Limb (tissue), 2 donors: ENCODE measurements at regions not wholly inside any gene's neighbourhood (a gene's known extent, or its start where the extent isn't known, plus 50 kb on each side); places are given as distances from the start of the nearest gene placed in this dataset.
"Not testable (repeated sequence)": the region's sequence is repeated elsewhere in the genome, so short reads cannot be mapped to it uniquely, and the experiment has no call there.

Experiments
- DNase-seq, 2 donors: peaks; one replicate each; pipeline ENCODE4 v3.0.0-alpha.2; 2016; ENCODE audit errors: extremely low spot score in 2 of 2

DNA sequence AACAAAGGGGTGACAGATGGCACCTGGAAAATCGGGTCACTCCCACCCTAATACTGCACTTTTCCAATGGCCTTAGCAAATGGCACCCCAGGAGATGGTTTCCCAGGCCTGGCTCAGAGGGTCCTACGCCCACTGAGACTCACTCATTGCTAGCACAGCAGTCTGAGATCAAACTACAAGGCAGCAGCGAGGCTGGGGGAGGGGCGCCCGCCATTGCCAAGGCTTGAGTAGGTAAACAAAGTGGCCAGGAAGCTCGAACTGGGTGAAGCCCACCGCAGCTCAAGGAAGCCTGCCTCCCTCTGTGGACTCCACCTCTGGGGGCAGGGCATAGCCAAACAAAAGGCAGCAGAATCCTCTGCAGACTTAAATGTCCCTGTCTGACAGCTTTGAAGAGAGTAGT is 467.2 kb downstream of the EPHA7 start:
- DNase-seq, result not testable (repeated sequence)

DNA sequence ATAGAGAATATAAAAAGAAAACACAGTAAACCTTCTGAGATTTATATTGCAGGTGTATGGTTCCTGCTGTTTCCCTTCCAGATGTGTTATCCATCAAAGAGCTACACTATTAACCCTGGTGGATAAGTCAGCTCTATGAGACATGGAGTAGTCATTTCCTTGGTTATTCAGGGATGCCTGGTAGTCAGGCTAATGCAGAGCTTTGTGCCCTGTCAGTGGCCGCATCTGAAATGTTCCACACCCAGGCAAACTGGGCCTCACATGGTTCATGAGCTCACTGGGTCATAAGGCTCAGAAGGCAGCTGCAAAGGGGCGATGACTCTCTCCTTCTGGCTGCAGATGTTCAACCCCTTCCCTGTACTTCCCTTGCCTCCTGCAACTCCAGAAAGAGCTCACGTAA is 473.6 kb downstream of the EPHA7 start:
- DNase-seq, result no peak

DNA sequence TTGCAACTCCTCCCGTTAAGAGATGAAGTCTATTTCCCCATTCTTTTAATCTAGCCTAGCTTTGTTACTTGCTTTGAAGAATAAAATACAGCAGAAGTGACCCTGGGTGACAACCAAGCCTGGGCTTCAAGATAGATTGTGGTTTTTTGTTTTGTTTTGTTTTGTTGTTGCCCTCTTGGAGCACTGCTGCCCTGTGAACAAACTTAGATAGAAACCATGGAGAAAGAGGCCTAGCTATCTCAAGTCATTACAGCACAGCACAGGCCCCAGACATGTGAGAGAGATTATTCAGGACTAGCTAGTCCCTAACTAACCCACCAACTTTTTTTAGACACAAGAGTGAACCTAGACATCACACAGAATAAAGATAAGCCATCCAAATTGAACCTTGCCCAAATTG is 475.2 kb downstream of the EPHA7 start:
- DNase-seq, result no peak

DNA sequence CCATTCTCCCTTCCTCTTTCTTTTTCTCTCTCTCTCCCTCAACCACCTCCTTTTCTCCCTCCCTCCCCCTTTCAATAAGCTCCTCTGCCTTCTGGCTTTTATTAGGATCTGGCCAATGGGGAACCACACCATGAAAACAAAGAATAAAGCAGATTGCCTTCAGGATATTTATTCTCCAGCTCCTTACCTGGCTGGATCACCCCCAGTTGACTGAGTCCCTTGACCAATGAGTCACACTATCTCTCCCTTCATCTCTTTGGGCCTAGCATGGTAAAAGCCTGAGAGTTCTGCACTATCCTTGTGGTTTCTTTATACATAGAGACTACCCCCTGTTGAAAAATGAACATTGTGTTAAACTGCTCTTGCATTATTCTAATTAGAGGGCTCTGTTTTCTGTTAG is 476.8 kb downstream of the EPHA7 start:
- no peak for DNase-seq

DNA sequence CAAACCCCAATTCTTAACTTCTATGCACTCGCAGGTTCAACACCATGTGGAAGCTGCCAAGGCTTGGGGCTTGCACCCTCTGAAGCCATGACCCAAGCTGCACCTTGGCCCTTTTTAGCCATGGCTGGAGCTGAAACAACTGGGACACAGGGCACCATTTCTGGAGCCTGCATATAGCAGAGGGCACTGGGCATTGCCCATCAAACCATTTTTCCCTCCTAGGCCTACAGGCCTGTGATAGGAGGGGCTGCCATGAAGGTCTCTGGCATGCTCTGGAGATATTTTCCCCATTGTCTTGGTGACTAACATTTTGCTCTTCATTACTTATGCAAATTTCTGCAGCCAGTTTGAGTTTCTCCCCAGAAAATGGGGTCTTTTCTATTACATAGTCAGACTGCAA is 484.7 kb downstream of the EPHA7 start:
- DNase-seq, result no peak

DNA sequence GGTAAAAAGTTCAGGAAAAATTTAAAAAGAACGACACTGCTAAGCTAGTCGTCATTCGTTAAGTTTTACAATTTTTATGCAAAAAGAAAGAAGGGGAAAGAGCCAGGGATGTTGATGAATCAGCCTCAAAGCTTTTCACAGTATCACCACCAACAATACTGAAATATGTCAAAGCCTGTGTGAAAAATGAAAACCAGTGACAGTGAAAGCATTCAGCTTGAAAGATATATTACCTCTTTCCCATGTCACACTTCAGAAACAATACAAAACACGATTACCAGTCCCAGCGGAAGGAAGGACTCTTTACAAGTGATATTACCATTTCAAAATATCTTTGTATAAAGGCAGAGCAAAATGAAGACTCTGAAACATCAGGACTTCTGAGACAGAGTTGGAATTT is 489.2 kb downstream of the EPHA7 start:
- no peak for DNase-seq

DNA sequence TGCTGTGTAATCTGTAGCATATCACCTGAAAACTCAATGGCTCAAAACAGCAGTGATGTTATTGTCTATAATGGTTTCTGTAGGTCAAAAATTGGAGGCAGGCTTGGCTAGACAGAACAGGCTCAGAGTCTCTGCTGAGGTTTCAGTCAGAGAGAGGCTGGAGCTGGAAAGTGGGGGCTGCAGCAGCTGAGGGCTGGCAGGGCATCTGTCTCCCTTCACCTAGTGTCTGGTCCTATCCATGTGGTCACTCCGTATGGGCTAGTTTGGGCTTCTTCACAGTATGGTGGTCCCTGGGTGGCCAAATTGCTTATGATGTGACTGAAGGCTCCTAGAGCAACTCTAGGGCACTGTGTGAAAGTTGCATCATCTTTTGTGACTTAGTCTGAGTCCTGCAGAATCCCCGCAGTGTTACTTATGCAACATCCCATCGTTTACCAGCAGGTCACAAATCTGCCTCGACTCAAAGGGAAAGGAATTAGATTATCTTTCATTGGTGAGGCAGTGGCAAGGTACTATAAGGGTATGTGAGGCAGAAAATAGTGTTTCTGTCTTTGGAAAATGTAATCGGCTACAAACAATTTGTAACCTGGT is 497.0 kb downstream of the EPHA7 start:
- DNase-seq, result no peak

DNA sequence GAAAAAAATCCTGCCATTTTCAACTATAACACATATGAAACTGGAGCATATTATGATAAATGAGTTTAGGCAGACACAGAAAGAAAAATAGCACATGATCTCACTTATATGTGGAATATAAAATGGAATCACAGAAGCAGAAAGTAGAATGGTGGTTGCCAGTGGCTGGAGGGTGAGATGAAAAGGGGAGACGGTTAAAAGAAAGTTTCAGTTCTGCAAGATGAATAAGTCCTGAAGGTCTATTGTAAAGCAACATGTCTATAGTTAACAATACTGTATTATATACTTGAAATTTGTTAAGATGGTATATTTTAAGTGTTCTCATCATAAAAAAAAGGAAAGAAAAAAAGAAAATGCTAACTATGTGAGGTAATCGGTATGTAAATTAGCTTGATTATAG is 503.9 kb downstream of the EPHA7 start:
- DNase-seq, result no peak

DNA sequence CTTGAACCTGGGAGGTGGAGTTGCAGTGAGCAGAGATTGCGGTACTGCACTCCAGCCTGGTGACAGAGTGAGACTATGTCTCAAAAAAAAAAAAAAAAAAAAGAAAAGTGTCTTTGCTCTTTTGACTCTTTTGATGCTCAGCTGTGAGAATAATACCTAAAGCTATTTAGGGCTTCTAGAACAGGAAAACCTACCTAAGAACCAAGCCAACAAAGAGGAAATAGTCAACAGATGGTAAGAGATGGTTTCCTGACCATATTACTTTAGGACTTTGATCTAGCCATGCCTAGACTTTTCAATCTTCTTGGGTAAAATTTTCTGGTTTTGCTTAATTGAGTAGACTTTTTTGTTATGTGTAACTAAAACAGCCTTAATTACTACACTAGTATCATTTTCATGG is 508.1 kb downstream of the EPHA7 start:
- DNase-seq, result no peak

DNA sequence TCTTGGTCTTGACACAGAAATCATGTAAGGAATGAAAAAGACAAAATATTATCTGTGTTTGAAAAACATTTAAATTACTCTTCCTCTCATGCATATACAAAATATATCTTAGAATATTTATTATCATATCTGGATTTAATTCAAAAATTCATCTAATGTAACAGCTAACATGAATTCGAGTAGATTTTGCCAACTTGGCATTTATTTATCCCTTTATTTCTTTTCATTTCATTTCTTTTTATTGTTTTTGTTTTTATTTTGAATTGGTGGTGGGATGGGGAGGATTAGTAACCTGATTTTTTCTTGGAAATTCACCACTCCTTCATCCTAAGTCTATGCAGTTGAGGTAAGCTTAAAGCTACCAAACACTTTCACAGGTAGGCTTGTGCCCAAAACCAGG is 508.7 kb downstream of the EPHA7 start:
- DNase-seq, result no peak

DNA sequence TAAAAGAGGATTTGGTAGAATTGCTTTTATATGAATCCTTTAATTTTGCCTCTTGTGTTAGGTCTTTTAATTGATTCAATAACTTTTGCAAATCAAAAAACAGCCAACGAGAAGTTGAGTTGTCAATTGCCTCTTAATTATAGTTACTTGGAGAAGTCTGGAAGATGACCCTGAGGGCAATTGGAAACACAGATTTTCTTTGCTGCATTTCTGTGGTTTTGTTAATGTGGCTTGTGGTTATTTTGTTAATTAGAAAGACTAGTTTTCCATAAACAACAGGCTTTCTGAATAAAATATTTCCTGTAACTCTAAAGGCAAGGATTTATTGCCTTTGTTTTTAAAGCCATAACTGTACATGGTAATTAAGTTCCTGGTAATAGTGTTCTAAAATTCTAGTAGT is 513.0 kb downstream of the EPHA7 start:
- DNase-seq, result no peak

DNA sequence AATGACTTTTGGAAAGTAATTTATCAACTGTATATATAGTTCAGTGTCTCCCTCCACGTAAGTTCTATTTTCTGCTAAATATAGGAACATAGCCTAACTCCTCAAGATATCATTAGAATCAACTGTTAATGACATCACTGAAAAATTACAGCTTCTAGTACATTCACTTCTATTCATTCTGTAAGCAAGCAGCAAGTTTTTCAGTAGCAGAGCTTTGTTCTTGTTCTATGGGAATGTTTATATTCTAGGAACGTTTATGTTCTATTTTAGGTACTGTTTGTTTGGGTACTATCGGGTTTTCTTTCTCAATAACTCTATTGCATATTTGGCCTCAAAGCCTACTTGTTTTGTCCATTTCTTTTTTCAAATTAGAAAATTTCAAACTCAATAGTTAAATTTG is 525.6 kb downstream of the EPHA7 start:
- no peak for DNase-seq

DNA sequence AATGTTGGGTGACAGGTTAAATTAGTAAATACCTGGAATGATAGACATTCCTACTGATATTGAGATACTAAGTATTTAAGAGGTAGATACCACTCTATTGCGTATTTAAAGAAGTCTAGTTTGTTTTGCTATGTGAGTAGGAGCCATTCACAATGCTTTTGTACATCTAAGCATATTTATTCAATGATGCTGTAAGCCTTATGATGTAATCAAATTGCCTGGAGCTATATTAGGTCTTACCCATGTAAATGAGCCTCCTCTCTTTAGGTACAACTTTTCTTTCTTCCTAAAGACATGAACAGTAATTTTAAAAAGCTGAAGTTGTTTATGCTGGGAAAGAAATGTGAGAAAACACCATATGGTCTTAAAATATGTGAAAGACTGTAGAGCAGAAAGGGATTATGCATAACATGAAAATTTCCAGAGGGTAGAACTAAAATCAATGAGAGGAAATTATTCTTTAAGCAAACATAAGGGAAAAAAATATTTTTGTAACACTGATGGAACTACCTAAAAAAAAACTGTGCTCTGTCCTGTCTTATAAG is 526.7 kb downstream of the EPHA7 start:
- no peak for DNase-seq

DNA sequence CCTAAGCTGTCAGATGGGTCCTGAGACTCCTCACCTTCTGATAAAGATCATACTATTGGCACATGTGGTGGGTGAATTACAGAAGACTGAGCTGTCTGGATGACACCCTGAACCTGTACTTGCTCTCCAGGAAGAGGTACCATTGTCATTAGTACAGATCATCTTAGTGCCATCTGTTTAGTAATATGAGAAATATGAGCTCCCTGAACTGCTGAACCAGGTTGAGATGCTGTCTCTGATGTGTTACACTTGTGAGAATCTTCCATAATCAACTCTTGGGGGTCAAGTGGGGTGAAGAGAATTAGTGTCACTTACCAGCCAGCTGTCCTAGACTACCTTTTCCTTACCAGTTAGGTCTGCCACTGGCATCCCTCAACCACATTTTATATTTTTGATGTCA is 531.0 kb downstream of the EPHA7 start:
- no peak for DNase-seq

DNA sequence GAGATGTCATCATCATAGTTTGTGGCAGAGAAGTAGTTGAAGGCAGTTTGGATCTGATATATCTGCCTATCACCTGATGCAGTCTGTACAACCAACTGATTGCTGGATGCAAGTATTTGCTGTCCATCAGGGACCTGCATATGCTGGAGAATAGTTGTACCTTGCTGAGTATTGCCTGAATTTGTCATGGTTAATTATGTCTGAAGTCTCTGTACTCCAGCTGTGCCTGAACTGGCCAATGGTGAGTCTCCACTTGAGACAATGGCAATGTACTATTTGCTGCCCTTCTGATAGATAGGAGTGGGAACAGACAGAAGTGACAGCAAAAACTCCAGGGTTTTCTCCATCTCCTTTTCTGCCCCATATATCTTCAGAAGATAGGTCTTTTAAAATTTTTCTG is 531.5 kb downstream of the EPHA7 start:
- DNase-seq, result no peak

DNA sequence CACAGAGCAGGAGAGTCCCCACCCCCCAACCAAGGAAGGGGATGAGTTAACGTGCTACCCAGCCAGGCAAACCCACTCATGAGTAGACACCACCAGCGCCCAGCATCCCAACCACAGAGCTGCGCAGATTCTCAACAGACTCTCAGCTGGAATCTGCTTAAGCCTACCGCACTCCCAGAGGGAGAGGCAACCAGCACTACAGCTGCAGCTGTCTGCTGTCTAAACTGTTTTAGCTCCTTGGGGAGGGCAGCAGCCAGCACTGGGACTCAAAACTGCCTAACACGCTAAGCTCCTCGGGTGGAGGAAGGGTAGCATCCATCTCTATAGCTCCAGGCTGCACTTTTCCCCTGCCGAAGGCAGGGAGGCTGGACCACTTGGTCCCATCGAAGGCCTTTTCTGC is 539.8 kb downstream of the EPHA7 start:
- DNase-seq, result no peak

DNA sequence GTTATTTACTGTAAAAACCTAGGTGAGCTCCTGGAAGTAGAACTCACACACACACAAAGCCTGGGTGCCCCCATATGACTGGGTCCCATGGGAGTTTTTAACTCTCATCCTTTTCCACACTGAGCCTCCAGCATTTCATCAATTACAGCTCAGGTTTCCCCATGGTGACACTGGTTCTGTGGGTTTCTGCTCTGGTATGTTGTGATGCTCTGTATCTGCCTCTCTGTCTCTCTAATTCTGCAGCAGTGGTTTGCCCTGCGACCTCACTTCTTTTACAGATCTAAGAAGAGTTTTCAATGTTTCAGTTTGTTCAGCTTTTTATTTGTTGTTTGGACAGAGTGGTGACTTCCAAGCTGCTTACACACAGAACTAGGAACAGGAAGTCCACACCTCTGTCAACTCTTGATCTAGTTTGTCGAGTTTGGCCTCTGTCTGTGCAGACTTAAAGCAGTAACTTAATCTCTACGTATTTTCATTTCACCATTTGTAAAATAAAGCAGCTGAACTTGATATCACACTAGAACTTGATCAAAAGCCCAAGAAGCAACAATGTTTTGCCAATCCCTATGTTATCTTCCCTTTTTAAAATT is 554.3 kb downstream of the EPHA7 start:
- DNase-seq, result no peak

DNA sequence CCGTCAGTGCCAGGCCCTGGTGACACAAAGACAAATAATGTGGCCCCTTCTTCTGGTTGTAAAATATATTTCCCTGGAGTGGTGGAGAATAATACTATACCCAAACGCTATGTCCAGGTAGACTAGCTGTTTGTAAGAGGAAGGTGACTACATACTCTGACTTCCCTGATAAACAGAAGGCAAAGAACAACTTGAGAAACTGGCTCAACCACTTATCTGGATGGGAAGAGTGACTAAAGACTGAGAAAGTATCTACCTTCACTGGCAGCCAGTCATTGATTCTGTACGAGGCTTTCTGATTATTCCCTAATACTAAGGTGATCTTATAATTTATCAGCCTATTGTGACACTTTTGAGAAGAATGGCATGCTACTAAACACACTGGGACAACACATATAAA is 569.7 kb downstream of the EPHA7 start:
- no peak for DNase-seq

DNA sequence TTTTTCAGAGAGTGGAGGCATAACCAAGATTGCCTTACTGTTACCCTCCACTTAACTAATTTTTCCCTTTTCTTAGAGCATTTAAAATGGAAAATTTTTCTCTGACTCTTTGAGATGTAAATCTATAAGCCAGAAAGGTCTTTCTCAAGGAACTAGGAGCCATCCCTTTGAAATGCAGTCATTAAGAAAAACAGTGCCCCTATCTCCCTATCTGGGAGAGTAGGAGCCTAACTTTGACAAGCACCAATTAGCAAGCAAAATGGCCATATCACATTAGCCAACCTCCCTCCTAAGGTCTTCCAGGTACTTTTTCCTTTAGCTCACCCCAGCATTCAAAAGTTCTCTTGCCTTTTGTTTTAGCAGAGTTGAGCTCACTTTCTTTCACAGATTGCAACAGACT is 570.5 kb downstream of the EPHA7 start:
- DNase-seq, result no peak

DNA sequence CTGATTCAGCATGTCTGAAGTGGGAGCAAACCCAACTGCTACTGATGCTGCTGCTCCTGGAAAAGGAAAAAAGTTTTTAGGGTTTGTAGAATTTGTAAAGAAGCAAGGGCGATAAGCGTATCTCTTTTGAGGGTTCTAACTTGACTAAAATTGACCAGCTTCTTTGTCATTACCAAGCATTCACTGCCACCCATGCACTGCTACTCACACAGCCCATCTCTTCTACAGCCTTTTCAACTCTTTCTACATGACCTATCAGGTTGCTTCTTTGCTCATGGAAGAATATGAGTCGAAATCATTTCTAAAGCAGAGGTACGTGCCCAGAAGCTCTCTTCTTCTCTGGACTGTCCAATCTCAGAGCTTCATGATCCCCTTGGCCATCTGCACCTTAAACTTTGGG is 570.9 kb downstream of the EPHA7 start:
- DNase-seq, result no peak

DNA sequence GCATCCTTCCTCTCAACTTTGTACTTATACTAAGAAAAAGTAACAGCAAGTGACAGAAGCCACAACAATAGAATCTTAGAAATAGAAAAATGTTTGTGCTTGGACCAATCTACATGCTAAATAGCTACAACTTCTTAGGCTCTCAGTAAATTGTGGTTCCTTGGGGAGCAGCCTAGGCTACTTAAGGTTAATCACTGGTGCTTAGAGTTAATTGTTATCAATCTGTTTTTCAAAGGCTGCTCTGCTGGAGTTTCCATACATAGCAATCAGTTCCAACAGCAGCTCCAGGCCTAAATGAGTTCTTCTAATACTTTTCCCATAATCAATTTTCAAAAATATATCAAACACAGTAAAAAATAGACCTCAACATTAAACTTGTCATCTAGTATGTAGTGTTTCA is 571.4 kb downstream of the EPHA7 start:
- no peak for DNase-seq

DNA sequence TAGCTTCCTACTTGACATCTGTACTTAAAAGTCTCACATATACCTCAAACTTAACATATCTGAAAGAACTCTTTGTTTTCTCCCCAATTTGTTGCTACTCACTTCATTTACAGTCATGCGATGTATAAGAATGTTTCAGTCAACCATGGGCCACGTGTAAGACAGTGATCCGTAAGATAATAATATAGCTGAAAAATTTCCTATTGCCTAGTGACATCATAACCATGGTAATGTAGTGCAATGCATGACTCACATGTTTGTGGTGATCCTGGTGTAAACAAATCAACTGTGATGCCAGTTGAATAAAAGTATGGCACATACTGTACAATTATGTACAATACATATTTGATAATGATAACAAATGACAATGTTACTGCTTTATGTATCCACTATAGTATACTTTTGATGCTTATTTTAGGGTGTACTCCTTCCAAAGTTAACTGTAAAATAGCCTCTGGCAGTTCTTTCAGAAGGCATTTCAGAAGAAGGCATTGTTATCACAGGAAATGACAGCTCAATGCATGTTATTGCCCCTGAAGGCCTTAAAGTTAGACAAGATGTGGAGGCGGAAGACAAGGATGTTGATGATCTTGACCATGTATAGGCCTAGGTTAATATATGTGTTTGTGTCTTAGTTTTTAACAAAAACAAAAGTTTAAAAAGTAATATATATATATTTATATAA is 579.0 kb downstream of the EPHA7 start:
- DNase-seq, result no peak

DNA sequence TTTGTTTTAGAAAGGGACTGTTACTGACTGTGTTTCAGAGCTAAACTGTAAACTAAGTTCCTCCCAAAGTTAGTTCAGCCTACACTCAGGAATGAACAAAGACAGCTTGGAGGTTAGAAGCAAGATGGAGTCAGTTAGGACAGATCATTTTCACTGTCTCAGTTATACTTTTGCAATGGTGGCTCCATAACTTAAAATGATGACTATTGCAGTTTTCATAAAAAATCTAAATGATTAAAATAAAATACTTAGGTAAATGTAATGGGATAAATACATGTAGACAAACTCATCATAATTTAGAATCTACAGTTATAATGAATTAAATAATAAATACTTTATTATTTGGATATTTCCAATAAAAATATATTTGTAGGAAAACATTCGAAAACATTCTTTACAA is 590.6 kb downstream of the EPHA7 start:
- no peak for DNase-seq
